ENCODE measurements at regions not wholly inside any gene's neighbourhood (a gene's known extent, or its start where the extent isn't known, plus 50 kb on each side); places are given as distances from the start of the nearest gene placed in this dataset.

GRCh38 chr14:101193845-101194372 lies 290.4 kb upstream of the RTL1 start:
- no peak overlapping the region for H3K4me3 ChIP-seq (ENCODE audit: low read depth, low read length)
- no peak for TF ChIP-seq CTCF (IDR thresholded peaks at IDR 0.05; ENCODE audit: low read depth, low read length)

- no peak for TF ChIP-seq CTCF (IDR thresholded peaks at IDR 0.05; ENCODE audit: low read depth, low read length)
- H3K4me3 ChIP-seq (ENCODE audit: low read depth, low read length) = no peak overlapping the region
Measured at GRCh38 chr14:101194373-101195308, 291.1 kb upstream of the RTL1 start.

DNA sequence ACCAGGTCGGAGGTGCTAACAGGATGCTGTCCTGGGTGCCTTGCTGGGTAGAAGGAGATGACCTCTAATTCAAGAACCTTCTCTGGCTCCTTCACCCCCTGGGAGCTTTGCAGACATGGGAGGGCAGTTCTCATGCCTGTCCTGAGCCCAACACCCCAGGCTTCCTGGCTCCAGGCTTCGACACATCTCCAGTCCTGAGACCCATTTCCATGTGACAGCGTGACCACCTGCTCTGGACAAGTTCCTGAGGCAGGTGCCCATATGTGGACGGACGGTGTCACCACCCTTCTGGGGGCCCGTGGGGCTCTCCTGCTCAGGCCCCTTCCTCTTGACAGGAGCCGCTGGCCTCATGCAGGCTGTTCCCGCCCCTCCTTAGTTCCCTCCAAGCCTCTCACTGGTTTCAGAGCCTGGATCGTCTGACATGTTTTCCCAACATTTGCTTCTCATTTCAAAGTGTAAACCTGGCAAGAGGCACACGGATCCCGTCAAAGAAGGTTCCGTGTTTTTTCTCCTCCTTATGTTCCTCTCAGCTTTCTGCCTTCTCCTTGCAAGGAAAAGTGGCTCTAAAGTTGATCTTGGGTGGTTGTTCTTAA lies 291.9 kb upstream of the RTL1 start:
- no peak overlapping the region for H3K4me3 ChIP-seq (ENCODE audit: low read depth, low read length)
- no peak for TF ChIP-seq CTCF (IDR thresholded peaks at IDR 0.05; ENCODE audit: low read depth, low read length)

DNA sequence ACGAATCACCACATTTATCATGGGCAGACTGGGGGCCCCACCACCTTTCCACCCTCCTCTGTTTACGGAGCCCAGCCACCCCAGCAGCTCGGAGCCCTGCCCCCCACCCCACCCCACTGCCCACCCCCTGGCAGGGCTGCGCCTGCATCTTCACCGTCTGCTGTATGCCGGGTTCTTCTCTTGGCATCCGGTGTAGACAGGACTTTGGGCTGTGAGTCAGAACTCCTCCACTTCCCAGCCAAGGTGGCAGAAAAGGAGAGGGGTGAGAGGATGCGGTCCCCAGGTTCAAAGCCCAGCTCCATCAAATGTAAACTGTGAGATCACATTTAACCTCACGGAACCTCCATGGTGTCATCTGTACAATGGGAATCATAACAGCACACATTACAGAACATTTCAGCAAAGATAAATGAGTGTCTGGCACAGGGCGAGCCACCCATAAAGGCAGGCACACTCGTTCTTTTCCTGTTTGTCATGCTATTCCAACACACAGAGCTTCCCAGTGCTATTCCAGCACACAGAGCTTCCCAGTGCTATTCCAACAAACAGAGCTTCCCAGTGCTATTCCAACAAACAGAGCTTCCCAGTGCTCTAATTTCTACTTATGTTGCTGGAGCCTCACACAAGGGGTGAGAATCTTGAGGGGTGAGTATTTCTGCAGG lies 292.7 kb upstream of the RTL1 start:
- TF ChIP-seq CTCF (IDR thresholded peaks at IDR 0.05; ENCODE audit: low read depth, low read length) = no peak
- H3K4me3 ChIP-seq (ENCODE audit: low read depth, low read length) = no peak overlapping the region

- no peak for TF ChIP-seq CTCF (IDR thresholded peaks at IDR 0.05; ENCODE audit: low read depth, low read length)
- no peak overlapping the region for H3K4me3 ChIP-seq (ENCODE audit: low read depth, low read length)
Measured at GRCh38 chr14:101196795-101197590, 293.5 kb upstream of the RTL1 start.

GRCh38 chr14:101197595-101198397 lies 294.3 kb upstream of the RTL1 start:
- H3K4me3 ChIP-seq (ENCODE audit: low read depth, low read length) = no peak overlapping the region
- TF ChIP-seq CTCF (IDR thresholded peaks at IDR 0.05; ENCODE audit: low read depth, low read length) = no peak
